ENCODE measurements at regions not wholly inside any gene's neighbourhood (a gene's known extent, or its start where the extent isn't known, plus 50 kb on each side); places are given as distances from the start of the nearest gene placed in this dataset.

DNA sequence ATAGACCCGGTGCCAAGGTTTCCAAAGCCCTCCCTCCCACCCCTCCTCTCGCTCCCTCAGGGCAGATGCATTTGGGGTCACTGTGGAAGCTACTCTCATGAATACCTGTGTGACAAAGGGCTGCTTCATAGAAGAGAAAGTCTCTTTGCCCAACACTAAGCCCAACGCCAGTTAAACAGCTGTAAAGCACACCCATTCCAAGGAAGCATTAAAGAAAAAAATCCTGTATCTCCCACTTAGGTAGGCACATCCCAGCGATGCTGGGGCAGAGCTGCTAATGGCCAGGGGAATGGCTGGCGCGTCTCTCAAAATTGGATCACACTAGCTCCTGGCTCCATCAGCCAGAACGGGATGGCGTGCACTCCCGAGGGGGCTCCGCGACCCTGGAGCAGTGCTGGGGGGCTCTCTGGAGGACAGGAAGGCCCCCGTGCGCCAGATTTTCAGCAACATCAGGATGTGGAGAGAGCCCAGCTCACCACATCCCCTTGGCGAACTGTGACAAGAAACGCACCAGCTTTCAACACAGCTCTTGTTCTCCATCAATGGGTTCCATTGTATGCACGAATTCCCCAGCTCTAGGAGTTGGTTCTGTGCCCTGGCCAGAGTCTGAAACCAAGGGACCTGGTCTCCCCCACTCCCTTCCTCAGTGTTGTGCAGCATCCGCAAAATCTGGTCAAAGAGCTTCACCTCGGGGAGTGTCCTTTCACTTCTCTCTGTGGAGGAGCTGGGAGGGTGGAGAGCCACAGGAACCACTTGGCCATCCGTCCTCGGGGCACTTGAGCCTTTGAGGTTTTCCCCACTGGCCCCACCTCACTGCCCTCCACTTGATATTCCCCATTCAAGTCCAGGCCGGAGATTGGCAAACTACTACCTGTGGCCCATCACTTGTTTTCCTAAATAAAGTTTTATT, 74.1 kb downstream of the TFAP2C start:
- H3K36me3 ChIP-seq (ENCODE audit: control insufficient read depth in 1 of 2, insufficient read depth in 2 of 2, low read length in 2 of 2) = no peaks in the 10 kb centered on the region
- no peaks in the 10 kb centered on the region for H3K9me3 ChIP-seq (ENCODE audit: control insufficient read depth in 1 of 2, insufficient read depth in 1 of 2, low read depth in 1 of 2, low read length in 2 of 2)
- ATAC-seq = no peak
- no peak for DNase-seq (ENCODE audit: low read depth, low spot score)
- no peaks in the 10 kb centered on the region for H3K79me2 ChIP-seq (ENCODE audit: insufficient read depth, low read length)
- ChIA-PET CTCF (no interaction called here), RAD21 (ENCODE audit: low non-redundant PET in 1 of 2, low total read pairs in 2 of 2, uncharacterized antibody in 2 of 2, unreplicated experiment in 2 of 2) (no interaction called here), POLR2A (no interaction called here)
- no peak overlapping the region for H3K4me3 ChIP-seq (replicated peaks in 1 of 2; ENCODE audit: low read depth in 1 of 2, low read length in 2 of 2)
- H3K27ac ChIP-seq (ENCODE audit: low read depth, low read length) = no peak overlapping the region
- no peaks in the 10 kb centered on the region for H3K9me2 ChIP-seq (ENCODE audit: insufficient read depth)
- BruUV-seq (replicated peaks) = no TSS peak
- no peak for TF ChIP-seq ZNF274 (IDR thresholded peaks at IDR 0.05; ENCODE audit: low read depth, low read length)
- no peak for TF ChIP-seq FOSL1 (IDR thresholded peaks at IDR 0.05; ENCODE audit: low read depth)
- TF ChIP-seq ZFX (IDR thresholded peaks at IDR 0.05) = no peak
- no peak for TF ChIP-seq EZH2 (IDR thresholded peaks at IDR 0.05)
- TF ChIP-seq JUND (IDR thresholded peaks at IDR 0.05) = no peak
- no peak for TF ChIP-seq SRF (IDR thresholded peaks at IDR 0.05; ENCODE audit: low read depth)
- TF ChIP-seq SIN3A (IDR thresholded peaks at IDR 0.05; ENCODE audit: low read depth) = no peak
- TF ChIP-seq, protein P1, sequence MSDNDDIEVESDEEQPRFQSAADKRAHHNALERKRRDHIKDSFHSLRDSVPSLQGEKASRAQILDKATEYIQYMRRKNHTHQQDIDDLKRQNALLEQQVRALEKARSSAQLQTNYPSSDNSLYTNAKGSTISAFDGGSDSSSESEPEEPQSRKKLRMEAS (IDR thresholded peaks at IDR 0.05) = no peak
- no peak for TF ChIP-seq POLR2AphosphoS5 (IDR thresholded peaks at IDR 0.05; ENCODE audit: low read depth, low read length)
- TF ChIP-seq, protein P2, sequence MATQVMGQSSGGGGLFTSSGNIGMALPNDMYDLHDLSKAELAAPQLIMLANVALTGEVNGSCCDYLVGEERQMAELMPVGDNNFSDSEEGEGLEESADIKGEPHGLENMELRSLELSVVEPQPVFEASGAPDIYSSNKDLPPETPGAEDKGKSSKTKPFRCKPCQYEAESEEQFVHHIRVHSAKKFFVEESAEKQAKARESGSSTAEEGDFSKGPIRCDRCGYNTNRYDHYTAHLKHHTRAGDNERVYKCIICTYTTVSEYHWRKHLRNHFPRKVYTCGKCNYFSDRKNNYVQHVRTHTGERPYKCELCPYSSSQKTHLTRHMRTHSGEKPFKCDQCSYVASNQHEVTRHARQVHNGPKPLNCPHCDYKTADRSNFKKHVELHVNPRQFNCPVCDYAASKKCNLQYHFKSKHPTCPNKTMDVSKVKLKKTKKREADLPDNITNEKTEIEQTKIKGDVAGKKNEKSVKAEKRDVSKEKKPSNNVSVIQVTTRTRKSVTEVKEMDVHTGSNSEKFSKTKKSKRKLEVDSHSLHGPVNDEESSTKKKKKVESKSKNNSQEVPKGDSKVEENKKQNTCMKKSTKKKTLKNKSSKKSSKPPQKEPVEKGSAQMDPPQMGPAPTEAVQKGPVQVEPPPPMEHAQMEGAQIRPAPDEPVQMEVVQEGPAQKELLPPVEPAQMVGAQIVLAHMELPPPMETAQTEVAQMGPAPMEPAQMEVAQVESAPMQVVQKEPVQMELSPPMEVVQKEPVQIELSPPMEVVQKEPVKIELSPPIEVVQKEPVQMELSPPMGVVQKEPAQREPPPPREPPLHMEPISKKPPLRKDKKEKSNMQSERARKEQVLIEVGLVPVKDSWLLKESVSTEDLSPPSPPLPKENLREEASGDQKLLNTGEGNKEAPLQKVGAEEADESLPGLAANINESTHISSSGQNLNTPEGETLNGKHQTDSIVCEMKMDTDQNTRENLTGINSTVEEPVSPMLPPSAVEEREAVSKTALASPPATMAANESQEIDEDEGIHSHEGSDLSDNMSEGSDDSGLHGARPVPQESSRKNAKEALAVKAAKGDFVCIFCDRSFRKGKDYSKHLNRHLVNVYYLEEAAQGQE (IDR thresholded peaks at IDR 0.05; ENCODE audit: low read depth) = no peak
- TF ChIP-seq, protein P3, sequence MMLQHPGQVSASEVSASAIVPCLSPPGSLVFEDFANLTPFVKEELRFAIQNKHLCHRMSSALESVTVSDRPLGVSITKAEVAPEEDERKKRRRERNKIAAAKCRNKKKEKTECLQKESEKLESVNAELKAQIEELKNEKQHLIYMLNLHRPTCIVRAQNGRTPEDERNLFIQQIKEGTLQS (IDR thresholded peaks at IDR 0.05) = no peak
- no peak for TF ChIP-seq TCF7L2 (IDR thresholded peaks at IDR 0.05; ENCODE audit: borderline replicate concordance, extremely low read depth, insufficient read depth, insufficient read length)
- TF ChIP-seq, protein P4, sequence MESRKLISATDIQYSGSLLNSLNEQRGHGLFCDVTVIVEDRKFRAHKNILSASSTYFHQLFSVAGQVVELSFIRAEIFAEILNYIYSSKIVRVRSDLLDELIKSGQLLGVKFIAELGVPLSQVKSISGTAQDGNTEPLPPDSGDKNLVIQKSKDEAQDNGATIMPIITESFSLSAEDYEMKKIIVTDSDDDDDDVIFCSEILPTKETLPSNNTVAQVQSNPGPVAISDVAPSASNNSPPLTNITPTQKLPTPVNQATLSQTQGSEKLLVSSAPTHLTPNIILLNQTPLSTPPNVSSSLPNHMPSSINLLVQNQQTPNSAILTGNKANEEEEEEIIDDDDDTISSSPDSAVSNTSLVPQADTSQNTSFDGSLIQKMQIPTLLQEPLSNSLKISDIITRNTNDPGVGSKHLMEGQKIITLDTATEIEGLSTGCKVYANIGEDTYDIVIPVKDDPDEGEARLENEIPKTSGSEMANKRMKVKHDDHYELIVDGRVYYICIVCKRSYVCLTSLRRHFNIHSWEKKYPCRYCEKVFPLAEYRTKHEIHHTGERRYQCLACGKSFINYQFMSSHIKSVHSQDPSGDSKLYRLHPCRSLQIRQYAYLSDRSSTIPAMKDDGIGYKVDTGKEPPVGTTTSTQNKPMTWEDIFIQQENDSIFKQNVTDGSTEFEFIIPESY (IDR thresholded peaks at IDR 0.05; ENCODE audit: extremely low read depth, insufficient replicate concordance, low read length) = no peak
- H2AFZ ChIP-seq (ENCODE audit: low read depth, low read length, poor library complexity, severe bottlenecking) = no peak overlapping the region
- H3K9ac ChIP-seq (ENCODE audit: low read length) = no peak overlapping the region
- no peaks in the 10 kb centered on the region for H3K27me3 ChIP-seq (ENCODE audit: insufficient read depth, low read length)
- intact Hi-C loops (cut with micrococcal nuclease) = no loop called here
- no peaks in the 10 kb centered on the region for H4K20me1 ChIP-seq (ENCODE audit: insufficient read depth)
- no peak overlapping the region for H3K4me2 ChIP-seq (ENCODE audit: low read length)
- no peaks in the 10 kb centered on the region for H3K4me1 ChIP-seq (ENCODE audit: control insufficient read depth in 1 of 2, insufficient read depth in 2 of 2, low read length in 2 of 2)
